HEK293T (cell line): ENCODE measurements at regions not wholly inside any gene's neighbourhood (a gene's known extent, or its start where the extent isn't known, plus 50 kb on each side); places are given as distances from the start of the nearest gene placed in this dataset.

ENCODE experiments used
- ARNT ChIP-seq: fragments of 450-650 bp; IDR thresholded peaks from 2 replicates; pipeline ENCODE4 v1.6.1; 2017; ENCODE audit warnings: mild to moderate bottlenecking
- ELF4 ChIP-seq: fragments of 450-650 bp; IDR thresholded peaks from 2 replicates; pipeline ENCODE4 v1.6.1; 2017; ENCODE audit warnings: antibody characterized with exemption
- FOXA1 ChIP-seq: fragments of 450-650 bp; IDR thresholded peaks from 2 replicates; pipeline ENCODE4 v1.6.1; 2016; ENCODE audit warnings: mild to moderate bottlenecking
- FOXK2 ChIP-seq: fragments of 450-650 bp; IDR thresholded peaks from 2 replicates; pipeline ENCODE4 v1.6.1; 2016; ENCODE audit warnings: mild to moderate bottlenecking
- FOXM1 ChIP-seq: fragments of 450-650 bp; IDR thresholded peaks from 2 replicates; pipeline ENCODE4 v1.6.1; 2017; ENCODE audit warnings: mild to moderate bottlenecking, borderline replicate concordance
- HDGF ChIP-seq: fragments of 450-650 bp; IDR thresholded peaks from 2 replicates; pipeline ENCODE4 v1.6.1; 2017; ENCODE audit warnings: antibody characterized with exemption, borderline replicate concordance
- LEF1 ChIP-seq: fragments of 450-650 bp; IDR thresholded peaks from 2 replicates; pipeline ENCODE4 v1.6.1; 2017; ENCODE audit warnings: mild to moderate bottlenecking, borderline replicate concordance
- SP1 ChIP-seq: fragments of 450-650 bp; IDR thresholded peaks from 2 replicates; pipeline ENCODE4 v1.6.1; 2017
- SUZ12 ChIP-seq: fragments of 450-650 bp; IDR thresholded peaks from 2 replicates; pipeline ENCODE4 v1.6.1; 2016; ENCODE audit warnings: mild to moderate bottlenecking
- TARDBP ChIP-seq: fragments of 450-650 bp; IDR thresholded peaks from 2 replicates; pipeline ENCODE4 v1.6.1; 2016
- ZNF384 ChIP-seq: fragments of 450-650 bp; IDR thresholded peaks from 2 replicates; pipeline ENCODE4 v1.6.1; 2016

- TF ChIP-seq FOXM1 (no peak), TARDBP (no peak), FOXK2 (no peak), FOXA1 (no peak), ARNT (no peak), ELF4 (no peak), LEF1 (no peak), SP1 (no peak), SUZ12 (no peak), ZNF384 (no peak), HDGF (no peak)
Measured at GRCh38 chr6:156344491-156344890, 432.7 kb upstream of the ARID1B start.
